IMR-90 (cell line): ENCODE measurements at regions not wholly inside any gene's neighbourhood (a gene's known extent, or its start where the extent isn't known, plus 50 kb on each side); places are given as distances from the start of the nearest gene placed in this dataset.

Experiments
- ATAC-seq: fragments of 200-7000 bp; cut with Tn5 transposase; 2 replicates; pipeline ENCODE4 v1.9.1; 2020; ENCODE audit warnings: low read depth, mild to moderate bottlenecking, moderate library complexity
- BruUV-seq: library from RNA; stranded (reverse); fragments of 400-500 nt; replicated peaks from 2 replicates; lab custom pipeline; 2021; lab: Mats Ljungman, UMichigan
- CTCF ChIA-PET: fragments of 300-600 bp; formaldehyde crosslinking; extraction: SDS; loops from one replicate; lab custom pipeline; 2021; ENCODE audit warnings: antibody characterized with exemption; lab: Yijun Ruan, JAX
- POLR2A ChIA-PET: fragments of 300-600 bp; sonication (Branson Sonifier 250); formaldehyde crosslinking; loops from one replicate; lab custom pipeline; 2022; ENCODE audit warnings: antibody characterized with exemption; ENCODE audit not compliant: unreplicated experiment; lab: Charles Lee
- DNase-seq: peaks from one replicate; pipeline ENCODE4 v3.0.0; 2013
- H2AFZ ChIP-seq: replicated peaks from 2 replicates; pipeline ENCODE3; 2013; ENCODE audit warnings: low read length, mild to moderate bottlenecking; ENCODE audit not compliant: poor library complexity
- H2AK5ac ChIP-seq: 2 replicates; pipeline ENCODE4 v1.6.1; 2013; ENCODE audit warnings: low read depth, low read length, inconsistent platforms
- H2AK9ac ChIP-seq: replicated peaks from 2 replicates; pipeline ENCODE3; 2013; ENCODE audit warnings: mild to moderate bottlenecking, low read depth, low read length, moderate library complexity; ENCODE audit not compliant: poor library complexity
- H2BK120ac ChIP-seq: 2 replicates; pipeline ENCODE4 v1.6.1; 2013; ENCODE audit warnings: low read depth, low read length, inconsistent platforms
- H2BK15ac ChIP-seq: 3 replicates; pipeline ENCODE4 v1.6.1; 2013; ENCODE audit warnings: low read depth, low read length, inconsistent platforms
- H2BK20ac ChIP-seq: 2 replicates; pipeline ENCODE4 v1.6.1; 2013; ENCODE audit warnings: low read depth, mild to moderate bottlenecking, inconsistent platforms, low read length, moderate library complexity
- H2BK5ac ChIP-seq: 2 replicates; pipeline ENCODE4 v1.6.1; 2013; ENCODE audit warnings: mild to moderate bottlenecking, low read depth, low read length, inconsistent platforms; ENCODE audit not compliant: poor library complexity, severe bottlenecking
- H3K14ac ChIP-seq: replicated peaks from 2 replicates; pipeline ENCODE4 v1.6.1; 2013; ENCODE audit warnings: low read depth, low read length, inconsistent platforms
- H3K18ac ChIP-seq: 2 replicates; pipeline ENCODE4 v1.6.1; 2013; ENCODE audit warnings: low read depth, low read length, control low read depth
- H3K23ac ChIP-seq: 2 replicates; pipeline ENCODE4 v1.6.1; 2013; ENCODE audit warnings: low read depth, low read length, inconsistent platforms
- H3K27ac ChIP-seq: 2 replicates; pipeline ENCODE4 v1.5.1; 2013; ENCODE audit warnings: mild to moderate bottlenecking, control low read depth, low read length; ENCODE audit not compliant: insufficient read depth
- H3K27me3 ChIP-seq: 2 replicates; pipeline ENCODE4 v1.6.1; 2013; ENCODE audit warnings: low read length; ENCODE audit not compliant: control insufficient read depth, insufficient read depth
- H3K36me3 ChIP-seq: 2 replicates; pipeline ENCODE4 v1.6.1; 2013; ENCODE audit warnings: low read length, mixed read lengths; ENCODE audit not compliant: control insufficient read depth, insufficient read depth
- H3K4ac ChIP-seq: 2 replicates; pipeline ENCODE4 v1.6.1; 2013; ENCODE audit warnings: low read depth, low read length, inconsistent platforms
- H3K4me1 ChIP-seq: 2 replicates; pipeline ENCODE4 v1.6.1; 2013; ENCODE audit warnings: low read length, mixed read lengths; ENCODE audit not compliant: control insufficient read depth, insufficient read depth
- H3K4me2 ChIP-seq: 2 replicates; pipeline ENCODE4 v1.6.1; 2013; ENCODE audit warnings: low read depth, mild to moderate bottlenecking, control low read depth, low read length, moderate library complexity
- H3K4me3 ChIP-seq: 2 replicates; pipeline ENCODE4 v1.5.1; 2013; ENCODE audit warnings: low read depth, mild to moderate bottlenecking, control low read depth, low read length, moderate library complexity; ENCODE audit not compliant: insufficient read depth
- H3K56ac ChIP-seq: 2 replicates; pipeline ENCODE4 v1.6.1; 2013; ENCODE audit warnings: low read length, inconsistent platforms; ENCODE audit not compliant: insufficient read depth; ENCODE audit errors: extremely low read depth
- H3K79me1 ChIP-seq, 2 experiments: 2 replicates each; pipeline ENCODE4 v1.6.1; 2013; ENCODE audit warnings: low read length in 2 of 2, inconsistent platforms in 1 of 2, low read depth in 1 of 2
- H3K9ac ChIP-seq: 2 replicates; pipeline ENCODE4 v1.6.1; 2013; ENCODE audit warnings: low read depth, low read length, control low read depth
- H3K9me1 ChIP-seq: 2 replicates; pipeline ENCODE4 v1.6.1; 2013; ENCODE audit warnings: low read length, inconsistent platforms; ENCODE audit not compliant: insufficient read depth
- H3K9me3 ChIP-seq: 2 replicates; pipeline ENCODE4 v1.6.1; 2013; ENCODE audit warnings: low read length; ENCODE audit not compliant: control insufficient read depth, insufficient read depth
- H4K20me1 ChIP-seq: 2 replicates; pipeline ENCODE4 v1.6.1; 2013; ENCODE audit warnings: low read length, inconsistent platforms; ENCODE audit not compliant: insufficient read depth
- H4K5ac ChIP-seq: 2 replicates; pipeline ENCODE4 v1.6.1; 2013; ENCODE audit warnings: mild to moderate bottlenecking, low read depth, low read length, control low read depth
- H4K8ac ChIP-seq, 2 experiments: 2 replicates each; pipeline ENCODE4 v1.6.1; 2013; ENCODE audit warnings: low read depth in 2 of 2, low read length in 2 of 2, control low read depth in 1 of 2, inconsistent platforms in 1 of 2
- H4K91ac ChIP-seq: 2 replicates; pipeline ENCODE4 v1.6.1; 2013; ENCODE audit warnings: low read depth, low read length, inconsistent platforms; ENCODE audit not compliant: insufficient read depth
- BHLHE40 ChIP-seq: fragments of 150-350 bp; IDR thresholded peaks from 2 replicates; pipeline ENCODE4 v1.6.1; 2016; ENCODE audit warnings: mild to moderate bottlenecking, low read depth, low read length
- CEBPB ChIP-seq: IDR thresholded peaks from 2 replicates; pipeline ENCODE4 v1.6.1; 2012; ENCODE audit warnings: low read depth, low read length, improper control_type of control experiment
- CHD1 ChIP-seq: IDR thresholded peaks from 2 replicates; pipeline ENCODE4 v1.6.1; 2012; ENCODE audit warnings: low read depth, low read length, improper control_type of control experiment
- CTCF ChIP-seq: conservative IDR thresholded peaks from 2 replicates; pipeline ENCODE4 v1.5.1; 2012; ENCODE audit warnings: mild to moderate bottlenecking, low read depth, low read length, improper control_type of control experiment
- ELK1 ChIP-seq: fragments of 150-350 bp; IDR thresholded peaks from 2 replicates; pipeline ENCODE4 v1.6.1; 2016; ENCODE audit warnings: low read depth, mild to moderate bottlenecking, low read length, moderate library complexity, borderline replicate concordance
- FOS ChIP-seq: fragments of 150-350 bp; IDR thresholded peaks from 2 replicates; pipeline ENCODE4 v1.6.1; 2016; ENCODE audit warnings: low read depth, low read length
- MAFK ChIP-seq: IDR thresholded peaks from 2 replicates; pipeline ENCODE4 v1.6.1; 2012; ENCODE audit warnings: low read depth, low read length, improper control_type of control experiment
- MAZ ChIP-seq: IDR thresholded peaks from 2 replicates; pipeline ENCODE4 v1.6.1; 2012; ENCODE audit warnings: low read depth, mild to moderate bottlenecking, low read length, improper control_type of control experiment, moderate library complexity, borderline replicate concordance
- MXI1 ChIP-seq: IDR thresholded peaks from 2 replicates; pipeline ENCODE4 v1.6.1; 2012; ENCODE audit warnings: low read depth, mild to moderate bottlenecking, low read length, moderate library complexity, borderline replicate concordance
- NFE2L2 ChIP-seq: fragments of 150-350 bp; IDR thresholded peaks from 2 replicates; pipeline ENCODE4 v1.6.1; 2016; ENCODE audit warnings: low read depth, mild to moderate bottlenecking, low read length
- POLR2A ChIP-seq: IDR thresholded peaks from 2 replicates; pipeline ENCODE4 v1.6.1; 2012; ENCODE audit warnings: mild to moderate bottlenecking, low read depth, low read length
- RAD21 ChIP-seq: IDR thresholded peaks from 2 replicates; pipeline ENCODE4 v1.6.1; 2012; ENCODE audit warnings: low read length, improper control_type of control experiment
- RCOR1 ChIP-seq: IDR thresholded peaks from 2 replicates; pipeline ENCODE4 v1.6.1; 2012; ENCODE audit warnings: mild to moderate bottlenecking, low read length, improper control_type of control experiment; ENCODE audit not compliant: insufficient replicate concordance
- RFX5 ChIP-seq: IDR thresholded peaks from 2 replicates; pipeline ENCODE4 v1.8.0; 2012; ENCODE audit warnings: low read depth, mild to moderate bottlenecking, low read length, moderate library complexity
- SMC3 ChIP-seq: fragments of 150-350 bp; IDR thresholded peaks from 2 replicates; pipeline ENCODE4 v1.6.1; 2016; ENCODE audit warnings: low read depth, mild to moderate bottlenecking, antibody characterized with exemption, low read length, moderate library complexity
- USF2 ChIP-seq: fragments of 150-350 bp; IDR thresholded peaks from 2 replicates; pipeline ENCODE4 v1.6.1; 2017; ENCODE audit warnings: mild to moderate bottlenecking, antibody characterized with exemption, low read length, low read depth
- WGBS, 2 experiments: methylation state at CpG; one replicate each; pipeline versions ENCODE4 v1.1.5 to v1.1.7; 2013; ENCODE audit warnings: missing lambda C conversion rate in 2 of 2; ENCODE audit not compliant: insufficient read length in 1 of 2; ENCODE audit errors: extremely low coverage in 2 of 2; 5-methylcytosine and 5-hydroxymethylcytosine counted together
- dilution Hi-C: fragments of 300-500 bp; cut with HindIII; formaldehyde crosslinking; loops from one replicate; pipeline ENCODE4 v1.14.3; 2018; ENCODE audit warnings: low sequenced_read_pairs; ENCODE audit not compliant: unreplicated experiment
- in situ Hi-C: fragments of 300-500 bp; cut with MboI; formaldehyde crosslinking; loops from 3 replicates; pipeline ENCODE4 v1.14.3; 2019; ENCODE audit warnings: low sequenced_read_pairs, inconsistent platforms, mixed read lengths
- intact Hi-C: fragments of 100-400 bp; cut with micrococcal nuclease; formaldehyde crosslinking; loops from 2 replicates; pipeline ENCODE4 v1.10.0; 2022

GRCh38 chr1:81420760-81421159 lies 380.0 kb upstream of the ADGRL2 start:
- no peak overlapping the region for H3K4me3 ChIP-seq
- H4K5ac ChIP-seq = no peak overlapping the region
- no peak overlapping the region for H3K18ac ChIP-seq
- H2BK15ac ChIP-seq = no peak overlapping the region
- no TSS peak for BruUV-seq
- no peak overlapping the region for H2BK120ac ChIP-seq
- CTCF ChIA-PET = interaction anchor here (1.3 kb wide), 1 partner anchor 14 kb away, joined by 3 read pairs; no protein-coding TSS in a partner anchor
- H2AK9ac ChIP-seq = no peak overlapping the region
- no peak overlapping the region for H3K4ac ChIP-seq
- no peak overlapping the region for H2BK5ac ChIP-seq
- no peaks in the 10 kb centered on the region for H3K9me3 ChIP-seq
- no peaks in the 10 kb centered on the region; the same call in 1 of the 2 replicates for H3K4me1 ChIP-seq
- WGBS, 2 experiments = no CpG with 5 or more reads among the region's 2 CpGs
- no peaks in the 10 kb centered on the region for H3K36me3 ChIP-seq
- in situ Hi-C loops (no loop called here), intact Hi-C loops (loop anchor here (10.0 kb wide), 1 partner anchor 56 kb away; no protein-coding TSS in a partner anchor), dilution Hi-C loops (no loop called here)
- H2BK20ac ChIP-seq = no peak overlapping the region
- DNase-seq (no peak), ATAC-seq (no peak)
- no peaks in the 10 kb centered on the region for H3K27me3 ChIP-seq
- 0 out of 2 replicates have a peak, but pooled peaks cover 3% of the 10 kb centered on the region for H3K9me1 ChIP-seq
- H3K27ac ChIP-seq = no peak overlapping the region
- no peak overlapping the region for H3K23ac ChIP-seq
- TF ChIP-seq FOS (no peak), NFE2L2 (no peak), ELK1 (no peak), RFX5 (no peak), MXI1 (no peak), CTCF (no peak), SMC3 (no peak), CHD1 (no peak), CEBPB (no peak), BHLHE40 (no peak), POLR2A (no peak), MAFK (no peak), RCOR1 (no peak), MAZ (no peak), RAD21 (no peak), USF2 (no peak)
- H2AK5ac ChIP-seq = no peak overlapping the region
- no peak overlapping the region for H4K91ac ChIP-seq
- no peak overlapping the region for H3K56ac ChIP-seq
- H3K14ac ChIP-seq = no peak overlapping the region
- no peaks in the 10 kb centered on the region for H4K20me1 ChIP-seq
- no peak overlapping the region for H2AFZ ChIP-seq
- POLR2A ChIA-PET = no interaction called here
- no peak overlapping the region for H3K4me2 ChIP-seq
- no peak overlapping the region for H3K9ac ChIP-seq
- no peaks in the 10 kb centered on the region for H3K79me1 ChIP-seq
- H4K8ac ChIP-seq = no peak overlapping the region
